ENCODE measurements at regions not wholly inside any gene's neighbourhood (a gene's known extent, or its start where the extent isn't known, plus 50 kb on each side); places are given as distances from the start of the nearest gene placed in this dataset.
"Not testable (repeated sequence)": the region's sequence is repeated elsewhere in the genome, so short reads cannot be mapped to it uniquely, and the experiment has no call there.

DNA sequence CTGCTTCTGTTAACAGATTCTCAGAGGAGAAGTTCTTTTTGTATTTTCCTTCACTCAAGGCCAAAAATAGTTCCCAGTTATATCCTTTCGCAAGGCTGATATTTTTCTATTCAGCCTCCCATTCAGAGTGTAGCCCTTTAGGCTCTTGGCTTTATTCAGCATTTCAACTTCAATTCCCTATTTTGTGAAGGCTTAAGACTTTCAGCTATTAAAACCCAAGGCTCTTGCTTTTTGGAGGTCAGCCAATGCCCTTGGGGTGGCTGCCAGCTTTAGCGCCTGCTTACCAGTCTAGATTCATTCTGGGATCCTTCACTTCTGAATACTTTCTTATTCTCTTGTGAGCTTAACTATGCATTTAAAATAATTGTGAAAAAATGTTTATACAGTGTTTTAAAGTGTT lies 57.3 kb upstream of the ADGRA3 start:
- no peak for DNase-seq

DNA sequence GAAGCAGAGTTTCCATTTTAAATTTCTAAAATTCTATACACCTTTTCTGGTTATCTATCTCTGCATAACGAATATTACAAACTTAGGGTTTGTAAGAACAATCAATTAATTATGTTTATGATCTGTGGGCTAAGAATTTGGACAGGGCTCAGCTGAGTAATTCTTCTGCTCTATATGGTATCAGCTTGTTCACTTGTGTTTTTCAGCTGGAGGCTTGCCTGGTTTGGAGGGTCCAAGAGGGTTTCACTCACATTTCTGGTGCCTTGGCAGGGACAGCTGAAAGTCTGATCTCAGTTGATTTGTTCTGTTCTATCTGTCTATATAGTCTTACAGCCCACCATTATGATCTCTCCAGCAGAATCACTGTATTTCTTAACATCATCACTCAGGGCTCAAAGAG lies 57.8 kb upstream of the ADGRA3 start:
- DNase-seq = no peak

DNA sequence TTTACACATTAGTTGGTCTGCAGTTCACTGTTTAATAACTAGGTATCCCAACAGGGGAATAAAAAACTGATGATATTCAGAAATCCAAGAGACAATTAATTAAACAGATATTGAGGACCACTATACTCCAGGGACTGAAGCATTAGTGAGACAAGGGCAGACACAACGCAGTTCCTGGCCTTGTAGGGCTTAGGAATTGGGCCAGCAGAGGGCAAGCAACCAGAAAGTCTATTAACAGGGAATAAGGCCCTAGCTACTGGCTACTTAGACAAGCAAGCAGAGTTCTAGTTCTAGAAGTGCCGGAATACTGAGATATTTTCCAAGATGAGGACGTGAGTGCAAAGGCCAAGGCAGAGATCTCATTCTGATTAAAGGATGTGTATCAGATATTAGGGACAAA lies 58.6 kb upstream of the ADGRA3 start:
- DNase-seq = no peak

DNA sequence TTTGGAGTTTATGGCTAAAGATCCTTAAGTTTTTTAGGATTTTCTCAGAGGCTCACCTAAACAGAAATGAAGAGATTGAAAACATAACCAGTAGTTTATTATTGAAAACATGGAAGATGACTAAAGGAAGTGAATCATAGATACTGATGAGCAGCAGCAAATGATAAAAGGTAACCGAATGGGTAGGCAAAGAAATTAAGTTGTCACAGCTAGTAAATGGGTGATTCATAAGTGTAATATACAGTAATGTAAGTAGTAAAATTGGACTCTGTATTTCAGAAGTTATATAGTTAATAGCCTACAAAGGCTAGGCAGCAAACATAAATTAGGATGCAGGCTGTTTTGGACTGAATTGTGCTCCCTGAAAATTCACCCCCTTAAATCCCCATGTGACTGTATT lies 59.0 kb upstream of the ADGRA3 start:
- DNase-seq = no peak

DNA sequence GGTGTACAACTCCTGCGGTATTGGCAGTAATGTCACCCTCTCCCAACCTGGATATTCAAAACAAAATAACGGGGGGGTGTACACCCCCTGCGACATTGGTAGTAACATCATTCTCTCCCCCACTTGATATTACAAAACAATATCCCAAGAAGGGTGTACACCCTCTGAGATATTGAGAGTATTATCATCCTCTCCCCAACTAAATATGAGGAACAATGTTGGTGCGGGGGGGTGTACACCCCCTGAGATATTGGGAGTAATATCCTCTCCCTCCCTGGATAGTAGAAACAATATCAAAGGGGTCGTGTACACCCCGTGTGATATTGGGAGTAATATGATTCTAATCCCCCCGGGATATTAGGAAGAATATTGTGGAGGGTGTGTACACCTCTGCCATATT lies 71.4 kb upstream of the ADGRA3 start:
- DNase-seq = no peak

DNA sequence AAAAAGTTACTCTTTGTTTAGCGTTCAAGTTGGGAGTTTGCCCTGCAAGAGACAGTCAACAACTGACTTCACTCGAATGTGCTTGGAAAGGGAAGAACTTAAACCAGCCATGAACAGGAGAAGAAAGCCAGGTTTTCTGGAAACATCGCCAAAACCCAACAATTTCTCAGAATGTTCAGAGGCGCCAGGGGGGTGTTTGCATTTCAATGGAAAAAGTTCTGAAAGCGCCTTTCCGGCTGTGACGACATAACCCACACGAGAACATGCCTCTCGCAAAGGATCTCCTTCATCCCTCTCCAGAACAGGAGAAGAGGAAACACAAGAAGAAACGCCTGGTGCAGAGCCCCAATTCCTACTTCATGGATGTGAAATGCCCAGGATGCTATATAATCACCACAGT lies 78.1 kb upstream of the ADGRA3 start:
- DNase-seq = no peak

DNA sequence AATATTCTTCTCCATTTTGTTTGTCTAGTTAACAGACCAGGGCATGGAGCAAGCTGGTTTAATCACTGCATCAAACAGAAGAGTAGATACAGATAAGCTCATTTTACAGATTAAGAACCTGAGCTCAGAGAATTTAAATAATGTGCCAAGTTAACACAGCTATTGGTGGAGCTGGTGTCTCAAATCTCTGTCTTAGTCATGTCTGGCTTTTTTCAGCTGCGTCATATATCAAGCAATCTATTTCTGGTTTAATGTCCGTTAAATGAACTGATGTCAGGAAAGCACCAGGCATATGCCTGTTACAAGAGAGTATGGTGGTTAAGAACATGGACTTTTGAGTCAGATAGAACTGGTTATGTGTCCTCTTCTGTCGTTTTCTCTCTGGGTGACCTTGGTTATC lies 79.8 kb upstream of the ADGRA3 start:
- no peak for DNase-seq

DNA sequence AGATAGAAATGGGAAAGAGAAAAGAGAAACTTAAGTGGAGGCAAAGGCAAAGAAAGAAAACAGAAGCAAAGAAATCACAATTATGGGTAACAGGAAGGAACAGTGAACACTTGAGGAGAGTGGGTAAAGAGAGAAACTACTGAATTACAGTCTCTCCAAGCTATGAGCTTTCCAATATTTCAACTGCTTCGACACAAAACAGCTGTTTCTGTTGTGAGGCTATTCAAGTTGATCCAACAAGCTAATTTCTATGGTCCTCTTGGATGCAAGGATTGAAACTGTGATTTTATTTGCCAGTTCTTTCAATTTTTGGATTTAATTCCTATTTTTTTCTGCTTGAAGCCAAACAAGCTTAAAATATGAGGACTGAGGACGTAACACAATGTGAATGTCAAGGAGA lies 80.5 kb upstream of the ADGRA3 start:
- no peak for DNase-seq

DNA sequence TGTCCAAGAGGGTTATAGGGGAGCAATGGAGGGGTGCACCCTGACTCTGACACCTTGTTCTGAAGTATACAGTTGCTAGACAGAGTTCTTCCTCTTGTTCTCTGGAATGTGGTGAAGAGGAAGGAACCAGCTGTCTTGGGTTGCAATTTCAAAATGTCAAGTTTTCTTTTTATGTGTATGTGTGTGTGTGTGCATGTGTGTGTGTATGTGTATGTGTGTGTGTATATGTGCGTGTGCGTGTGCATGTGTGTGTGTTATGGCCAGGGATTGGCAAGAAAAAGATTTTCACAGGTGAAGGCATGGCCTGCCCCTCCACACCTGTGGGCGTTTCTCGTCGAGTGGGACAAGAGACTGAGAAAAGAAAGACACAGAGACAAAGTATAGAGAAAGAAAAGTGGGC lies 81.6 kb upstream of the ADGRA3 start:
- DNase-seq = no peak

DNA sequence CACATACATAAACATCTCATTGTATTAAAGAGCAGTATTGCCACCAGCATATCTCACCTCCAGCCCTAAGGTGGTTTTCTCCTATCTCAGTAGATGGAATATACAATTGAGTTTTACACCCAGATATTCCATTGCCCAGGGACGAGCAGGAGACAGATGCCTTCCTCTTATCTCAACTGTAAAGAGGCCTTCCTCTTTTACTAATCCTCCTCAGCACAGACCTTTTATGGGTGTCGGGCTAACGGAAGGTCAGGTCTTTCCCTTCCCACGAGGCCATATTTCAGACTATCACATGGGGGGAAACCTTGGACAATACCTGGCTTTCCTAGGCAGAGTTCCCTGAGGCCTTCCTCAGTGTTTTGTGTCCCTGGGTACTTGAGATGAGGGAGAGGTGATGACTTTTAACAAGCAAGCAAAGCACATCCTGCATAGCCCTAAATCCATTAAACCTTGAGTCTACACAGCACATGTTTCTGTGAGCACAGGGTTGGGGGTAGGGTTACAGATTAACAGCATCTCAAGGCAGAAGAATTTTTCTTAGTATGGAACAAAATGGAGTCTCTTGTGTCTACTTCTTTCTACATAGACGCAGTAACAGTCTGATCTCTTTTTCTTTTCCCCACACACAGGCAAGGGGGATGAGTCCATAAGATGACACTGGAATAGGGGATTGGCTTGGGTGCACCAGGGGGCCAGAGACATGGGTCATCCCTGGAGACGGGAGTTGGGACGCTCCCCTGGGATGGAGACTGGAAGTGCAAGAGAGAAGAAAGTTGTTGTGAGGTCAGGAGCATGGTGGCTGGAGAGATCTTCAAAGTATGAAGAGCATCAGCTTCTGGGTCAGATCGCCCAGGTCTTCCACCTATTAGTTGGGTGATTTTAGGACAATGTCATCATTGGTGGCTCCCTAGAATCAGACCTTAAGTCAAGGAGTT lies 82.5 kb upstream of the ADGRA3 start:
- DNase-seq = not testable (repeated sequence)

DNA sequence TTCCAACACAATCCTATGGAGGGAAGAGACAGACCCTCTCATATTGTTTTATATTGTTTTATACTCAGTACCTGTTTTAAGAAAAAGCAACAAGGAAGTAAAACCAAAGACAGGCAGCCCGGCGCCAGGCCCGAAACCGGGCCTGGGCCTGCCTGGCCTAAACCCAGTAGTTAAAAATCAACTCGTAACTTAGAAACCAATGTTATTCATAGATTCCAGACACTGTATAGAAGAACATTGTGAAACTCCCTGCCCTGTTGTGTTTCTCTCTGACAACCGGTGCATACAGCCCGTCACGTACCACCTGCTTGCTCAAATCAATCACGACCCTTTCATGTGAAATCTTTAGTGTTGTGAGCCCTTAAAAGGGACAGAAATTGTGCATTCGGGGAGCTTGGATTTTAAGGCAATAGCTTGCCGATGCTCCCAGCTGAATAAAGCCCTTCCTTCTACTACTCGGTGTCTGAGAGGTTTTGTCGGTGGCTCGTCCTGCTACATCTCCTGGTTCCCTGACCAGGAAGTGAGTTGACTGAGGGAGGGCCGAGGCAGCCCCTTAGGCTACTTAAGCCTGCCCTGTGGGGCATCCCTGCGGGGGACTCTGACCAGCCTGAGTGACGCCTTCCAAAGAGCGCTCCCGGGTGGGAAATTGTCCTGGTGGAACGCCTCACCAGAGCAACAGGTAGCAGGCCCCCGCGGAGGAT lies 83.5 kb upstream of the ADGRA3 start:
- not testable (repeated sequence) for DNase-seq

DNA sequence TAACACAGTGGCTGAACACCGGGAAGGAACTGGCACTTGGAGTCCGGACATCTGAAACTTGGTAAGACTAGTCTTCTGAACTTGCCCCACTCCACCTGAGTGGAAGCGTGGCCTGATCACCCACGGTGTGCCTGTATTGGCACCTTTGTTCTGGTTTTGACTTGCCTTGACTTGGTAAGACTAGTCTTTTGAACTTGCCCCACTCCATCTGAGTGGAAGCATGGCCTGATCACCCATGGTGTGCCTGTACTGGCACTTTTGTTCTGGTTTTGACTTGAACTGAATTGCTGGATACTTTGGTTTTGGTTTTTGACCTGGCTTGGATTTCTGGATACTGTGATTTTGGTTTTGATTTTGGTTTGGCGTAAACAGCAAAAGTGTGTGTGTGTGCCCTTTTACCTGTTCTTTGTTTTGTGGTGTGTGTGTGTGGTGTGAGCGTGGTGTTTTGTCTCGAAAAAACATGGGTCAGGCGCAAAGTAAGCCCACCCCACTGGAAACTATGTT lies 84.1 kb upstream of the ADGRA3 start:
- DNase-seq = not testable (repeated sequence)

DNA sequence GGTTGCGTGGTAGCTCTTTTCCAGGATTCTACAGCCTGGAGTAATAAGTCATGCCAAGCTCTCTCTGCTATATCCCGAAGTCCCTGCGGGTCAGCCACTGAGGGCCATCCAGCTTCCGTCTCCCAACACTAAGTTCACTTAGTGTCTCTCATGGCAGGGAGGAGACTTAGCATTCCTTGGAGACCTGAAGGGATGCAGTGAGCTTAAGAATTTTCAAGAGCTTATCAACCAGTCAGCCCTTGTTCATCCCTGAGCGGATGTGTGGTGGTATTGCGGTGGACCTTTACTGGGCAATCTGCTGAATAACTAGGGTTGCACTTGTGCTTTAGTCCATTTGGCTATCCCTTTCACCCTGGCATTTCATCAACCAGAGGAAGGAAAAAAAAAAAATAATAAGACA lies 85.8 kb upstream of the ADGRA3 start:
- not testable (repeated sequence) for DNase-seq

DNA sequence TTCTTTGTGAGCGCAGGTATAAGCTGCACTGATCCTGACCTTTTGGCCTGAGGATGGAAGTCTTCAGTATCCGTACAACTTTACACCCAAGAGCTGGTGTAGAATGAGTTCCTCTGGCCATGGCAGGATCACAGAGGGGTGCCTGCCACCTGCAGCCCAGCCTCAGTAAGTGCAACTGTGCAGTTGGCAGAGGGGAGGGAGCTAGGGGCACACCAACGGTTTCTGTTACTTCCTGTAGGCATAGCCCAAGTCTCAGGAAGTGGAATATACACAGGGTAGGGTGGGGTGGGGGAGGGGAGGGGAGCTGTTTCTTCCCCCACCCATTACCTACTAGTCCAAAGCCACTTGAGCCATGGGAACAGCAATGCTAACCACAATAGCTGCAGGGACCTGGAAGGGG lies 85.4 kb upstream of the GBA3 start:
- DNase-seq = peak; percentile 24

DNA sequence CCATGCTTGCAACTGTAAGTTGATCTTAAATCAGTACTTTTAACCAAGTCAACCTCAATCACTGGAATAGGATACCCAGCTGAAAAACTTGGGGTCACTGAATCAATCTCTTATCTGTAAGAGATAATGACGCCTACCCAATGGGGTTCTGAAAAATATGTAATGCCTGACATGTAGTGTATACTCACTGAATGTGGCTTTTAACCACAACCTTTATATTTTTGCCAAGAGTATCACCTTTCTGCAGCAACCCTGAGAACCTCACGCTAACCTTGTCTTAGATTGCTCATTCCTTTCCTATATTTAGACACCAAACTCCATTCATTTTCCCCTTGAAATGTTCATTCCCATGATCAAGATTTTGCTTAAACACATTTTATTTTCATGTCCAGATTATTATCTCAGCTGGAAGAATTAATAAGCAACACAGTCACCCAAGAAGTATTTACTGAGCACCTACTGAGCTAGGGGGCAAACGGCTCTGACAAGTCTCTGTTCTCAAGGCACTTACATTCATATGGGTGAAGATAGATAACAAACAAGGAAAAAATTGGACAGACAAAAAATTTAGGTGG lies 82.7 kb upstream of the GBA3 start:
- DNase-seq = not testable (repeated sequence)

DNA sequence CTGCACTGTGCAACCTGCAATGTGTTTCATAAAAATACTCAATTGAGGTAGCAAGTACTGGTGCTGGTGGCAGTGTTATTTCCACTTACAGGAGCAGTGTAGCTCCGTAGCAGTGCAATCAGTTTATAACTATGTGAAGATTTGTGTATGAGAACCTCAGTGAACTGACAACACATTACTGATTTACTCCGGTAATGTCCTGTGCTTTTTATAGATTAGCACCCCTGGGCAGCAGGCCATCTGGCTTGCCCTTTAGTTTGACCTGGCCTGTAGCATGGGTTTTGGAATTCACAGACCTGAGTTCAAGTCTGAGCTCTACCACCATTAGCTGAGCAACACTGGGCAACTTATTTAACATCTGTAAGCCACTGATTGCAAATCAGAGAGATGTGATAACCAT lies 78.6 kb upstream of the GBA3 start:
- DNase-seq = no peak

DNA sequence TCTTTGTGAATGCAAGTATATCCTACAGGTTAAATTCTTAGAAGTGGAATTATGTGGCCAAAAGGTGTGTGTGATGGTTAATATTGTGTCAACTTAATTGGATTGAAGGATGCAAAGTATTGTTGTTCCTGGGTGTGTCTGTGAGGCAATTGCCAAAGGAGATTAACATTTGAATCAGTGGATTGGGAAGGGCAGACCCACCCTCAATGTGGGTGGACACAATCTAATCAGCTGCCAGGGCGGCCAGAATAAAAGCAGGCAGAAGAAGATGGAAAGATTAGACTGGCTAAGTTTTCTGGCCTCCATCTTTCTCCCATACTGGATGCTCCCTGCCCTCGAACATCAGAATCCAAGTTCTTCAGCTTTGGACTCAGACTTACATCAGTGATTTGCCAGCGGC lies 76.2 kb upstream of the GBA3 start:
- DNase-seq = no peak

DNA sequence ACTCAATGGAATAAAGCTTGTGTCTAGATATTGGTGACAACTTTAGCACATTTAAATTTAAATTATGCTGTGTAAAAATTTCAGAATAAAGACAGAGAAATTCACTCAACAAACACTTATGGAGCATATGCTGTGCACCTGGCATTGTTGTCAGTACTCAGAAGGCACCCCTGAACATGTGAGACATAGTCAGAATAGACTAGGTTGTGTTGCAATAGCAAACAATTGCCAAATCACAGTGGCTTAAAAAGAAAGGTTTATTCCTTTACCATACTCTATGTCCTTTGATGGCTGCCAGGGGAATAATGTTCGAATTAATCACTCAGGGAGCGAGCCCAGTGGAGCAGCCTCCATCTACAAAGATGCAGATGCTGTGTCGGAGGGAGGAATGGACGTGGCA lies 72.6 kb upstream of the GBA3 start:
- not testable (repeated sequence) for DNase-seq

DNA sequence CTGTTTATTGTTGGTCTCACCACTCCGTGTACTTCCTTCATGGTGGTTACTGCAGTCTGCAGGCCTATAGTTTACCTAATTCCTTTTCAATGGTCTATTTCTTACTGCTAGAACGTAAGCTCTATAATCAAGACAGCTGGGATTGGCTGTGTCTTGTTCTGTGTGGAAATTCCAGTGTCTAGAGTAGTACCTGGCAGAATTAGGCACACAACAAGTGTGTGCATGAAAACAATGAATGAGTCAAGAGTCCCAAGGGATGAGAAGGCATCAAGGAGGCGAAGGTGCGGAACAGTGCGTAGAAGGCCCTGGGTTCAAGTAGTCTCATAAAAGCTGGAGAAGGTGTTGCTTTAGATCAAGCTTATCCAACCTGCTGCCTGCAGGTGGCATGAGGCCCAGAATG lies 70.8 kb upstream of the GBA3 start:
- DNase-seq = not testable (repeated sequence)

DNA sequence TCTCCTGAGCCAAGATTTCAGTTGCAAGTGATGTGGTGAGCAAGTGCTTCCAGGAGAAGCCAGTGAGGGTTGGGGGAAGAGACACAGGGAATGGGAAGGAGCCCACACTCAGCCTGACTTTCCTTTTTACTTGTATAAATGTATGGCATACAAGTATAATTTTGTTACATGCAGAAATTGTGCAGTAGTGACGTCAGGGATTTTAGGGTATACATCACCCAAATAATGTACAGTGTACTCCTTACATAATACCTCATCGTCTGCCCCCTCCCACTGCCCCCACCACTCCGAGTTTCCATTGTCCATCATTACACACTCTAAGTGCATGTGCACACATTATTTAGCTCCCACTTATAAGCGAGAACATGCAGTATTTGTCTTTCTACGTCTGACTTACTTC lies 68.7 kb upstream of the GBA3 start:
- DNase-seq = not testable (repeated sequence)

DNA sequence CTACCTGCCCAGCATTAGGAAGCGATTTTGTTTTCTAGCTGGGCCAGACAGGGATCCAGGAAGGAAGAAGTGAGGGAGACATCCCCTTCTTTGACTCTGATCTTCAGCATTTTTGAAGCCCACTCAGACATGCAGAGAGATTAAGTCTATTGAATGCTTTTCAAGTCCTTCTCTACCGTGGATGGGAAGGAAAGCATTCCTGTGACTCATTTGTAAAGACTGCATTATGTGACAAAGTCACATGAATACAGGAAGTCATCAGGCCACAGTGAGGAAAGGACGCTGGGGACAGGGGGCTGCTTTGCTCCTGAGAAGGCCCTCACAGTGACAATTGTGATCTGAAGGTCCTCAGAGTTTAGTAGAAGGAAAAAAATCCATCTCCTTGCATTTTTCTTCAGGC lies 67.4 kb upstream of the GBA3 start:
- no peak for DNase-seq

DNA sequence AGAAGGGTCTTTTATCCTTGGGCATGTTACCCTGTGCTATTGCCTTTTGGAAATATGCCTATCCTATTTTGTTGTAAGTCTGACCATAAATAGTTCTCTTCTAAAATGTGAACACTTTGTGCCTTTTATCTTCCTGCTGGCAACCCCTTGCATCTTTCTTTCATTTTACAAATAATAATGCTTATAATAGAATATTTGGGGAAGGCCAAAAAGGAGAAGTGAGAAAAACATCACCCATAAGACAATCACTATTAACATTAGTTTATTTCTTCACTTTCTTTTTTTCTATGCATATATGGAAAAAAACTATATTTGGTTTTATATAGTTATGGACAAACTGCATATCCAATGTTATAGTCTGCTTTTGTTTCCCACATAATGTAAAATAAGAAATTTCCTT lies 64.9 kb upstream of the GBA3 start:
- DNase-seq = not testable (repeated sequence)

DNA sequence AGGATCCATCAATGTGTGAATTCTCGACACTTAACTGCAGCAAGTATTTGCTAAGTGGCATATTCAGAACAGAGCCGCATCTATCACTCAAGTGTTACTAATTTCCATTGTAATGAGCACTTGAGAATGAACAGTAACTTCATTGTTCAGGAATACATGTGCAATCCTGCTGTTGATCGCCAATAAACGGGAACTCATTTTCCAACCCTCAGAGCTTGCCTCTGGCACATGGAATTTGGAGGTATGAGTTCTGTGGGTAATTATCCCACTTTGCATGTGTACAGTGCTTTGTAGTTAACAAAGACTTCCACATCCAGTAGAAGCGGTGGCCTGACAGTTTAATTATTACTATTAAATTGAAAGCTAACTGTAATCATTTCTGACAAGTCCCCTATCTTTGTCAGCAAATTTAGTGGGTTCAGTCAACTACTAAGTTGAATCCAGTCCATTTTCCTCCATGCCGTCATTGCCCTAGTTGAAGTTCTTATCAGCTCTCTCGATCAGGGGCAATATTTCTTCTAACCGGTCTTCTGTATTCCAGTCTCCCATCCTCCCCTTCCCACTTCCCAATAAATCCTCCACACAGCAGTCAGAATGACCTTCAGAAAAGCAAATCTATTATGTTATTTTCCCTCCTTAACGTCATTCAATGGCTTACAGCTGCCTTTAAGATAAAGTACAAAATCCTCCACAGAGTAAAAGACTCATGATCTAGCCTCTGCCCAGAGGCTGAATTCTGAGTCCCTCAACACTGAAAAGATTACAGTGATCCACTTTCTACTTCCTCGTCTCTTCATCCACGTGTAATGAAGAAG lies 62.4 kb upstream of the GBA3 start:
- not testable (repeated sequence) for DNase-seq

All from HCEC 1CT (cell line).